ENCODE measurements at regions not wholly inside any gene's neighbourhood (a gene's known extent, or its start where the extent isn't known, plus 50 kb on each side); places are given as distances from the start of the nearest gene placed in this dataset.

GRCh38 chr2:54377451-54377850 lies 78.7 kb upstream of the SPTBN1 start:
- CTCF ChIA-PET (ENCODE audit: low intra/inter-chr PET ratio, low total read pairs): no interaction called here

More at GRCh38 chr2:54377451-54377850, 78.7 kb upstream of the SPTBN1 start:
- intact Hi-C loops (cut with micrococcal nuclease; ENCODE audit: unreplicated experiment) (no loop called here), in situ Hi-C loops (cut with HindIII; ENCODE audit: extremely low pct_ligation_motif_present, low pct_unique_long_range_greater_than_20kb) (no loop called here)
- DNase-seq (ENCODE audit: low spot score) (no peak), ATAC-seq (no peak), FAIRE-seq (no peak)
- H3K4me1 ChIP-seq (ENCODE audit: insufficient read depth, low read length): peaks cover 2% of the 10 kb centered on the region; the same call in 1 of the 2 replicates
- H3K27ac ChIP-seq (ENCODE audit: extremely low read length, insufficient read depth, low read length): no peak overlapping the region
- no peaks in the 10 kb centered on the region for H4K20me1 ChIP-seq (ENCODE audit: insufficient read depth, low read length)
- POLR2A ChIA-PET: interaction anchor here (0.6 kb wide), 1 partner anchor 66 kb away, joined by 4 read pairs; no protein-coding TSS in a partner anchor
- no peak overlapping the region for H3K4me3 ChIP-seq (replicated peaks in 1 of 3; ENCODE audit: insufficient read depth in 1 of 3, low read depth in 2 of 3, low read length in 3 of 3)
- no peak overlapping the region for H2AFZ ChIP-seq (ENCODE audit: low read length)
- no peak overlapping the region for H3K4me2 ChIP-seq (ENCODE audit: low read depth, low read length)
- H3K36me3 ChIP-seq (replicated peaks in 1 of 2; ENCODE audit: control insufficient read depth in 1 of 2, insufficient read depth in 2 of 2, low read length in 2 of 2): no peaks in the 10 kb centered on the region
- TF ChIP-seq PTBP1 (IDR thresholded peaks at IDR 0.05; ENCODE audit: low read depth, low read length, poor library complexity, severe bottlenecking) (no peak), RFXANK (CRISPR knock-in tag; IDR thresholded peaks at IDR 0.05) (no peak), TMF1 (CRISPR knock-in tag; IDR thresholded peaks at IDR 0.05; ENCODE audit: low read depth) (no peak), RFX5 (IDR thresholded peaks at IDR 0.05; ENCODE audit: low read depth, low read length) (no peak), MAFK (conservative IDR thresholded peaks at IDR 0.05 in 1 of 2, IDR thresholded peaks at IDR 0.05 in 1 of 2; ENCODE audit: low read length in 2 of 2) (no peak), MXI1 (IDR thresholded peaks at IDR 0.05; ENCODE audit: borderline replicate concordance, low read depth, low read length) (no peak), MEIS2 (CRISPR knock-in tag; IDR thresholded peaks at IDR 0.05) (no peak), REL (CRISPR knock-in tag; conservative IDR thresholded peaks at IDR 0.05) (no peak), ZNF713 (CRISPR knock-in tag; IDR thresholded peaks at IDR 0.05) (no peak), ZBTB25 (CRISPR knock-in tag; IDR thresholded peaks at IDR 0.05) (no peak), ZNF761 (CRISPR knock-in tag; conservative IDR thresholded peaks at IDR 0.05) (no peak), ZNF501 (CRISPR knock-in tag; IDR thresholded peaks at IDR 0.05) (no peak), ZNF124 (CRISPR knock-in tag; IDR thresholded peaks at IDR 0.05) (no peak), SNRNP70 (IDR thresholded peaks at IDR 0.05; ENCODE audit: low read depth, low read length) (no peak)
- no peaks in the 10 kb centered on the region for H3K9me3 ChIP-seq (ENCODE audit: low read length)
- BruUV-seq (replicated peaks): no TSS peak
- H3K9ac ChIP-seq (ENCODE audit: insufficient read depth, low read depth, low read length): no peak overlapping the region
- H3K27me3 ChIP-seq (ENCODE audit: control insufficient read depth in 1 of 2, insufficient read depth in 2 of 2, low read length in 2 of 2): peaks cover 4 to 42% of the 10 kb centered on the region in 2 experiments; a peak in 4 of 5 replicates
- 71% methylated on average over 3 of the region's 3 CpGs for WGBS (ENCODE audit: low lambda C conversion rate)
- H3K79me2 ChIP-seq (ENCODE audit: insufficient read depth, low read length): no peaks in the 10 kb centered on the region

Measured in HepG2 (cell line).